Activated naive CD4-positive, alpha-beta T cell treated with anti-CD3 and anti-CD28 coated beads, Interleukin-2, amount 50 U/mL, for 72 hours (primary cell): ENCODE measurements at regions not wholly inside any gene's neighbourhood (a gene's known extent, or its start where the extent isn't known, plus 50 kb on each side); places are given as distances from the start of the nearest gene placed in this dataset.

Experiments used
- ATAC-seq, 2 donors: fragments of 150-1000 bp; cut with Tn5 transposase; 2 replicates each; pipeline ENCODE4 v1.10.0; 2021; ENCODE audit warnings: mild to moderate bottlenecking in 2 of 2, moderate library complexity in 2 of 2
- DNase-seq, 2 donors: peaks; one replicate each; pipeline ENCODE4 v3.0.0; 2021 to 2022; ENCODE audit warnings: low spot score in 2 of 2
- H3K27ac Mint-ChIP-seq, 2 donors: one replicate each; pipeline ENCODE4 v1.8.0; 2022; ENCODE audit warnings: mild to moderate bottlenecking in 2 of 2, mixed read lengths in 2 of 2
- H3K36me3 Mint-ChIP-seq, 2 donors: one replicate each; pipeline ENCODE4 v1.8.0; 2022; ENCODE audit warnings: mixed read lengths in 2 of 2
- H3K9me3 Mint-ChIP-seq, 2 donors: one replicate each; pipeline ENCODE4 v1.8.0; 2022; ENCODE audit warnings: mixed read lengths in 2 of 2

GRCh38 chr9:23123048-23123632 lies 676.5 kb downstream of the DMRTA1 start:
- no peak overlapping the region for H3K27ac Mint-ChIP-seq
- no peak for ATAC-seq
- H3K36me3 Mint-ChIP-seq, result no peaks in the 10 kb centered on the region
- H3K9me3 Mint-ChIP-seq, result peaks cover 3 to 7% of the 10 kb centered on the region in 2 donors
- no peak for DNase-seq

- H3K27ac Mint-ChIP-seq, result no peak overlapping the region
- DNase-seq (no peak), ATAC-seq (no peak)
- peaks cover 0 to 4% of the 10 kb centered on the region in 2 donors for H3K36me3 Mint-ChIP-seq
- peaks cover 29 to 30% of the 10 kb centered on the region in 2 donors for H3K9me3 Mint-ChIP-seq
Measured at GRCh38 chr9:23145467-23145866, 680.6 kb downstream of the ELAVL2 start.

GRCh38 chr9:23153058-23153457 lies 673.0 kb downstream of the ELAVL2 start:
- no peak for ATAC-seq
- Mint-ChIP-seq H3K36me3 (no peaks in the 10 kb centered on the region), H3K9me3 (peaks cover 14% of the 10 kb centered on the region in 2 donors), H3K27ac (peak overlapping the region in 1 of 2 donors; percentile 14)
- no peak for DNase-seq

GRCh38 chr9:23160491-23160890 lies 665.5 kb downstream of the ELAVL2 start:
- no peak for DNase-seq
- Mint-ChIP-seq H3K36me3 (peaks cover 0 to 7% of the 10 kb centered on the region in 2 donors), H3K9me3 (peaks cover 29 to 31% of the 10 kb centered on the region in 2 donors), H3K27ac (no peak overlapping the region)
- ATAC-seq, result no peak

GRCh38 chr9:23160952-23161469 lies 665.0 kb downstream of the ELAVL2 start:
- peaks cover 34 to 36% of the 10 kb centered on the region in 2 donors for H3K9me3 Mint-ChIP-seq
- DNase-seq, result no peak
- H3K36me3 Mint-ChIP-seq, result peaks cover 0 to 7% of the 10 kb centered on the region in 2 donors
- no peak for ATAC-seq
- H3K27ac Mint-ChIP-seq, result no peak overlapping the region

- Mint-ChIP-seq H3K36me3 (peaks cover 0 to 7% of the 10 kb centered on the region in 2 donors), H3K27ac (no peak overlapping the region), H3K9me3 (peaks cover 40 to 41% of the 10 kb centered on the region in 2 donors)
- DNase-seq (no peak), ATAC-seq (no peak)
Measured at GRCh38 chr9:23162789-23163188, 663.3 kb downstream of the ELAVL2 start.

- no peak overlapping the region for H3K27ac Mint-ChIP-seq
- no peaks in the 10 kb centered on the region for H3K36me3 Mint-ChIP-seq
- ATAC-seq (no peak), DNase-seq (no peak)
- peaks cover 13 to 20% of the 10 kb centered on the region in 2 donors for H3K9me3 Mint-ChIP-seq
Measured at GRCh38 chr9:23171479-23171878, 654.6 kb downstream of the ELAVL2 start.

GRCh38 chr9:23172206-23172605 lies 653.8 kb downstream of the ELAVL2 start:
- no peak overlapping the region for H3K27ac Mint-ChIP-seq
- H3K36me3 Mint-ChIP-seq, result no peaks in the 10 kb centered on the region
- DNase-seq, result no peak
- no peak for ATAC-seq
- H3K9me3 Mint-ChIP-seq, result peaks cover 9 to 16% of the 10 kb centered on the region in 2 donors

- no peak for DNase-seq
- no peak overlapping the region for H3K27ac Mint-ChIP-seq
- ATAC-seq, result no peak
- H3K36me3 Mint-ChIP-seq, result no peaks in the 10 kb centered on the region
- peaks cover 13 to 15% of the 10 kb centered on the region in 2 donors for H3K9me3 Mint-ChIP-seq
Measured at GRCh38 chr9:23172979-23173637, 652.9 kb downstream of the ELAVL2 start.

GRCh38 chr9:23194281-23194680 lies 631.8 kb downstream of the ELAVL2 start:
- no peaks in the 10 kb centered on the region for H3K36me3 Mint-ChIP-seq
- no peak overlapping the region for H3K27ac Mint-ChIP-seq
- peaks cover 11 to 17% of the 10 kb centered on the region in 2 donors for H3K9me3 Mint-ChIP-seq
- ATAC-seq (no peak), DNase-seq (no peak)

- ATAC-seq (no peak), DNase-seq (no peak)
- H3K36me3 Mint-ChIP-seq, result no peaks in the 10 kb centered on the region
- H3K9me3 Mint-ChIP-seq, result peaks cover 5 to 15% of the 10 kb centered on the region in 2 donors
- no peak overlapping the region for H3K27ac Mint-ChIP-seq
Measured at GRCh38 chr9:23215688-23216087, 610.4 kb downstream of the ELAVL2 start.

- no peak overlapping the region for H3K27ac Mint-ChIP-seq
- no peak for DNase-seq
Measured at GRCh38 chr9:23219471-23219870, 606.6 kb downstream of the ELAVL2 start.

GRCh38 chr9:23220171-23220570 lies 605.9 kb downstream of the ELAVL2 start:
- Mint-ChIP-seq H3K27ac (no peak overlapping the region), H3K9me3 (peaks cover 13 to 17% of the 10 kb centered on the region in 2 donors), H3K36me3 (no peaks in the 10 kb centered on the region)
- DNase-seq (no peak), ATAC-seq (no peak)

More at GRCh38 chr9:23219471-23219870, 606.6 kb downstream of the ELAVL2 start:
- no peak for ATAC-seq
- Mint-ChIP-seq H3K9me3 (peaks cover 9 to 13% of the 10 kb centered on the region in 2 donors), H3K36me3 (no peaks in the 10 kb centered on the region)

GRCh38 chr9:23220957-23221356 lies 605.1 kb downstream of the ELAVL2 start:
- ATAC-seq, result no peak
- no peak overlapping the region for H3K27ac Mint-ChIP-seq
- peaks cover 0 to under 1% of the 10 kb centered on the region in 2 donors for H3K36me3 Mint-ChIP-seq
- peaks cover 13 to 17% of the 10 kb centered on the region in 2 donors for H3K9me3 Mint-ChIP-seq
- DNase-seq, result no peak

- Mint-ChIP-seq H3K9me3 (peaks cover 13 to 18% of the 10 kb centered on the region in 2 donors), H3K36me3 (peaks cover 0 to 5% of the 10 kb centered on the region in 2 donors), H3K27ac (no peak overlapping the region)
- no peak for DNase-seq
- ATAC-seq, result no peak
Measured at GRCh38 chr9:23229890-23230317, 596.1 kb downstream of the ELAVL2 start.

GRCh38 chr9:23232831-23233230 lies 593.2 kb downstream of the ELAVL2 start:
- no peak for ATAC-seq
- H3K9me3 Mint-ChIP-seq, result peaks cover 8 to 14% of the 10 kb centered on the region in 2 donors

GRCh38 chr9:23243523-23243922 lies 582.5 kb downstream of the ELAVL2 start:
- Mint-ChIP-seq H3K36me3 (peaks cover 0 to 5% of the 10 kb centered on the region in 2 donors), H3K27ac (no peak overlapping the region), H3K9me3 (peaks cover 26 to 39% of the 10 kb centered on the region in 2 donors)
- ATAC-seq, result no peak
- DNase-seq, result no peak

More at GRCh38 chr9:23232831-23233230, 593.2 kb downstream of the ELAVL2 start:
- no peak for DNase-seq
- Mint-ChIP-seq H3K36me3 (no peaks in the 10 kb centered on the region), H3K27ac (no peak overlapping the region)
